GM12875 (cell line): ENCODE measurements at regions not wholly inside any gene's neighbourhood (a gene's known extent, or its start where the extent isn't known, plus 50 kb on each side); places are given as distances from the start of the nearest gene placed in this dataset.

Source experiments
- H3K4me3 ChIP-seq: one replicate; pipeline ENCODE4 v1.5.1; 2011; ENCODE audit warnings: low read depth, low read length, control low read depth
- TF ChIP-seq, protein P1 (sequence below): IDR thresholded peaks from 2 replicates; pipeline ENCODE4 v1.5.1; 2011; ENCODE audit warnings: low read depth, mild to moderate bottlenecking, control low read depth, inconsistent platforms, low read length, moderate library complexity, borderline replicate concordance; ENCODE audit not compliant: insufficient read depth

DNA sequence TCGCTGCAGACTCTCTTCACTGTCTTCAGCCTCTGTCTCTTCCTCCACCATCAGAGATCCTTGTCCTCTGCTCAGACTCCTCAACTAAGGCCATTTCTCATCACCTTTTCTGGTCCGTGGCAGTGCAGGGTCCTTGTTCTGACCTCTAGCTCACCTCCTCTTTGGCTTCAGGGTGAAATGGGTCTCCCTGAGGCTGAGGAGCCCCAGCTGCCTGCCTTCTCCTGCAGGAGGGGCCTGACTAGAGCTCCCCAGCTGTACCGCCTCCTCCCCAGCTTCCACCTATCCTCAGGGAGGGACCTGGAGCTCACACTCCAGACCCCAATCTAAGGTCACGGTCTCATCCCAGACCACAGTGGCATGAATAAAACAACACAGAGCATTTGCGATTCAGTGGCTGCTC lies 203.0 kb downstream of the TRIM29 start:
- TF ChIP-seq, protein P1, sequence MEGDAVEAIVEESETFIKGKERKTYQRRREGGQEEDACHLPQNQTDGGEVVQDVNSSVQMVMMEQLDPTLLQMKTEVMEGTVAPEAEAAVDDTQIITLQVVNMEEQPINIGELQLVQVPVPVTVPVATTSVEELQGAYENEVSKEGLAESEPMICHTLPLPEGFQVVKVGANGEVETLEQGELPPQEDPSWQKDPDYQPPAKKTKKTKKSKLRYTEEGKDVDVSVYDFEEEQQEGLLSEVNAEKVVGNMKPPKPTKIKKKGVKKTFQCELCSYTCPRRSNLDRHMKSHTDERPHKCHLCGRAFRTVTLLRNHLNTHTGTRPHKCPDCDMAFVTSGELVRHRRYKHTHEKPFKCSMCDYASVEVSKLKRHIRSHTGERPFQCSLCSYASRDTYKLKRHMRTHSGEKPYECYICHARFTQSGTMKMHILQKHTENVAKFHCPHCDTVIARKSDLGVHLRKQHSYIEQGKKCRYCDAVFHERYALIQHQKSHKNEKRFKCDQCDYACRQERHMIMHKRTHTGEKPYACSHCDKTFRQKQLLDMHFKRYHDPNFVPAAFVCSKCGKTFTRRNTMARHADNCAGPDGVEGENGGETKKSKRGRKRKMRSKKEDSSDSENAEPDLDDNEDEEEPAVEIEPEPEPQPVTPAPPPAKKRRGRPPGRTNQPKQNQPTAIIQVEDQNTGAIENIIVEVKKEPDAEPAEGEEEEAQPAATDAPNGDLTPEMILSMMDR, result no peak
- H3K4me3 ChIP-seq, result no peak overlapping the region

DNA sequence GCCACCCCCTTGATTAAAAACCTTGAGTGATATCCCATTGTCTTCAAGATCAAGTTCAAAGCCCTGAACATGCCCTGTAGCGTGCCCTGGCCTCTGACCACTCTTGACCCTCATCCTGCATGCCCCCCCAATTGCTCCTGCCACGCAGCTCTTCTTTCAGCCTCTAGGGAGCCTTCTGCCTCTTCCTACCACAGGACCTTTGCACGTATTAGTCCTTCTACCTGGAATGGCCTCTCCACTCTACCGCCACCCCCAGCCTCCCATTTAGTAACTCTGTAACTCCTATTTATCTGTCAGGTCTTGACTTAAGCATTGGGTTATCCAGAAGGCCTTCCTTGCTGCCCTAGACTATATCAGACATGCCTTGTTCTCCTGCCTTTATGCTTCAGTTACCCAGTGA lies 203.6 kb downstream of the TRIM29 start:
- no peak overlapping the region for H3K4me3 ChIP-seq
- TF ChIP-seq, protein P1, result no peak

DNA sequence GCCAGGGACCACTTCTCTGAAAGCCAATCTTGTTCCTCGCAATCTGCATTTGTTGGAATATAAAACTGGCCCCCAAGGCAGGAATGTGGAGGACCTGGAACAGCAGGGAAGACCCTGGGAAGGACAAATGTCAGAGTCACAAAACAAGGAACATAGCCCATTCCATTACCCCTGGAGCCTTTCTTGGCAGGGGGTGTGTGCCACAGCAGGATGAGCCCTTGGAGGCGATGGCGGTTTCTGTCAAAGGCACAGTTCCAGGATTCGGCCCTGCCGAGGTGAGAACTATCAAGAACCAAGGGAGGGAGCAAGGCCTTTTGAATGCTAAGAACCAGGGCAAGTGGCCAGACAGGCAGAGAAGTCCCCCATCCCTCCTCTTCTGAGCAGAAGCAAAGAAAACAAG lies 204.3 kb downstream of the TRIM29 start:
- H3K4me3 ChIP-seq, result no peak overlapping the region
- TF ChIP-seq, protein P1, result no peak

DNA sequence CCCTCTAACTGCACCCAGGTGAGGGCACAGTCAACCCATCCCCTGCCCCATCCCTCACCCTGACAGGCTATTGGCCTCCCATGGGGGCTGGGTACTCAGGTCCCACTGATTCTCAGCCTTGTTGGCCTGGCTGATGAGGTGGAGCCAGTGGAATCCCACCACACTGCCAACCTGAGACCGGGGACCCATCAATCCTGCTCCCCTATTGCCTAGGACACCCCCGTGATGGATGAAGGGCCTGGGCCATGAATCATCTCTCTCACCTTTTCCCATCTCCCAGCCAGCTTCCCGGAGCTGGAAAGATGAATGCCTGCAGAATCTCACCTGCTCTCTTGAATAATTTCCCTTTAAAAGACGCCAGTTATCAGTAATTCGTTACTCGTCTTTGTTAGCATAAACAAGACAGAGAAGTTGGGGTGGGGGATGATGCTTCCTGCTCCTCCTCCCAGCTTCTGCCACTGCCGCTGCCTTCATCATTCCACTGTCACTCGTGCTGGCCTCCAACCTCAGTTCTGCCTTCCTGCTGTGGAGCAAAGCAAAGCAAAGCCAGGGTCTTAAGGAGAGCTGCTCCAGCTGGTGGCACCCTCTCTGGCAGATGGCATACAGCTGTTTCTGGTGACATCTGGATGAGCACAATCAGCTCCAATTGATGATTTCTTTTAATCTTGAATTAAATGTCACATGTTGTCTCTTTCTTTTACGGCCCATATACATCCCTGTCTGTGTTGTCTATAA lies 204.0 kb upstream of the NECTIN1 start:
- no peak overlapping the region for H3K4me3 ChIP-seq
- TF ChIP-seq, protein P1, result no peak

DNA sequence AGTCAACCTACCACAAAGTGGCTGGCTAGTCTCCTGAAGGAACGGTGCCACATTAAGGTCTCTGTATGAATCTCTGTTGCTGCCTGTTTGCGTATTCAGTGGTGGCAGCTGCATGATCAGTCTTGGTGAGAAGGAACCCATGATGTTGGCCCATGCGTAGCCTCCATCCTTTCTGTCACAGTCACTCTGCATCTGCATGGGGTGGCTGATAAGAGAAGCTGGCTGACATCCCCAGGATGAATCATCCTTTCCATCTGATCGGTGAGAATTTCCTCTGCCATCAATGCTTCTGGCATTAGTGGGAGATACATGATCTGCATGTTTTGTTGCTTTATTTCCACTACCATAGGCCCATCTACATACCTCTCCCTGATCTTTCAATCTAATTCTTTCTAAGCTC lies 199.0 kb upstream of the NECTIN1 start:
- no peak overlapping the region for H3K4me3 ChIP-seq
- TF ChIP-seq, protein P1, result no peak

DNA sequence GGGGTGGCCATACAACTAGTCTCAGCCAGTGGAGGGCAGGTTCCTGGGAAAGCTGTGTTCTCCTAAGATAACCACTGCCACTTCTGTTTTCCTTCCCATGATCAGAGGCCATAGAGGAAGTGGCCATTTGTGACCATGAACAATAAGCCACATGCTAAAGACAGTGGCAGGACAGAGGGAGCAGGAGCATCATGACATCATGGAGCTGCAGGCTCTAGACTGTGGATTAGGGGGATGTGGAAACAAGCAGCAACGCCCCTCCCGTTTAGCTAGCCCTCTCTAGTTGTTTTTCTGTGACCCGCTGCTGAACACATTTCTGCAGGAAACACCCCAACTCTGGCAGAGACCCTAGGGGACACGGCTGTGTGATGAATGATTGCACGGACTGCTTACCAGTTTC lies 195.0 kb upstream of the NECTIN1 start:
- TF ChIP-seq, protein P1, result no peak
- H3K4me3 ChIP-seq, result no peak overlapping the region

DNA sequence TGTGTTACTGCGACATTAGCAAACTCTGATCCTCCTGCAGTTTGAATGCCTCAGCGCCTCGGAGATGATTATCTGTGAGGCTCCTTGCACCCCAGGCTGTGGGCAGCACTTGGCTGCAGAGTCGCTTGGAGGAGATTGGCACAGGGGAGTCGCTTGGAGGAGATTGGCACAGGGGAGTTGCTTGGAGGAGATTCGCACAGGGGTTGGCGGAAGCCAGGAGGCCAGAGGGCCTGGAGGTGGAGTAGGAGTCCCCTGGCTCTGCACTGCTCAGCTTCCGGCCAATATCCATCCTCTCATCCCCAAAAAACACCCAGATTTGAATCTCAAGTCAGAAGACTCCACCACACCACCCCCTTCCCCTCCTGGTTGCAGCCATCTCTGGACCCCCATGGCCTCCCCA lies 192.6 kb upstream of the NECTIN1 start:
- TF ChIP-seq, protein P1, result no peak
- H3K4me3 ChIP-seq, result no peak overlapping the region
